Right lobe of liver (tissue), 6 donors: ENCODE measurements at regions not wholly inside any gene's neighbourhood (a gene's known extent, or its start where the extent isn't known, plus 50 kb on each side); places are given as distances from the start of the nearest gene placed in this dataset.

Source experiments
- ATAC-seq, 4 donors: fragments of 200-7000 bp; cut with Tn5 transposase; one replicate each; pipeline ENCODE4 v1.9.1; 2020; ENCODE audit warnings: mild to moderate bottlenecking in 4 of 4, moderate library complexity in 4 of 4
- DNase-seq, 3 donors: peaks; one replicate each; pipeline ENCODE4 v3.0.0-alpha.2; 2020
- H3K27ac ChIP-seq, 3 donors: fragments of 200-600 bp; one replicate each; pipeline ENCODE4 v1.8.0; 2022
- H3K27me3 ChIP-seq, 2 donors: fragments of 200-600 bp; one replicate each; pipeline ENCODE4 v1.8.0; 2022
- H3K36me3 ChIP-seq, 4 donors: fragments of 200-600 bp; sonication (generic) in 1 of 4; one replicate each; pipeline versions ENCODE4 v1.5.1 to v1.8.0; 2017 to 2022; ENCODE audit warnings: control low read depth in 1 of 4
- H3K4me1 ChIP-seq, 4 donors: fragments of 200-600 bp; sonication (generic) in 1 of 4; one replicate each; pipeline versions ENCODE4 v1.5.1 to v1.8.0; 2017 to 2022; ENCODE audit warnings: control low read depth in 1 of 4
- H3K4me3 ChIP-seq, 3 donors: fragments of 200-600 bp; one replicate each; pipeline ENCODE4 v1.8.0; 2022
- H3K9me3 ChIP-seq, 4 donors: fragments of 200-600 bp; sonication (generic) in 1 of 4; one replicate each; pipeline versions ENCODE4 v1.5.1 to v1.8.0; 2017 to 2022; ENCODE audit warnings: control low read depth in 1 of 4
- POLR2A ChIP-seq: fragments of 450-650 bp; IDR thresholded peaks from one replicate; pipeline ENCODE4 v1.6.1; 2017; ENCODE audit warnings: antibody characterized with exemption, mild to moderate bottlenecking
- WGBS: methylation state at CpG from one replicate; pipeline ENCODE4 v1.1.6; 2018; ENCODE audit warnings: low coverage, low lambda C conversion rate; ENCODE audit not compliant: insufficient coverage; ENCODE audit errors: missing lambda C conversion rate; 5-methylcytosine and 5-hydroxymethylcytosine counted together
- intact Hi-C, 2 donors: fragments of 100-400 bp; cut with DNase I; formaldehyde crosslinking; loops; one replicate each; pipeline versions ENCODE4 v1.11.2 to v1.14.1; 2022
- TF ChIP-seq, protein P1 (sequence below), 4 donors: fragments of 200-600 bp in 3 of 4; fragments of 450-650 bp in 1 of 4; IDR thresholded peaks; one replicate each; pipeline versions ENCODE4 v1.5.1 to v1.8.0; 2016 to 2022; ENCODE audit warnings: antibody characterized with exemption in 4 of 4, mild to moderate bottlenecking in 2 of 4
- donor health status: DM: no; HTN: yes; CAD: no.
- donor health status: DM: no; HTN: no; CAD: no.
- donor health status: DM: no; HTN: no; CAD: no.
- donor health status: DM: no; HTN: yes; CAD: no.
- donor health status: DM: no; HTN: yes; CAD: no.

DNA sequence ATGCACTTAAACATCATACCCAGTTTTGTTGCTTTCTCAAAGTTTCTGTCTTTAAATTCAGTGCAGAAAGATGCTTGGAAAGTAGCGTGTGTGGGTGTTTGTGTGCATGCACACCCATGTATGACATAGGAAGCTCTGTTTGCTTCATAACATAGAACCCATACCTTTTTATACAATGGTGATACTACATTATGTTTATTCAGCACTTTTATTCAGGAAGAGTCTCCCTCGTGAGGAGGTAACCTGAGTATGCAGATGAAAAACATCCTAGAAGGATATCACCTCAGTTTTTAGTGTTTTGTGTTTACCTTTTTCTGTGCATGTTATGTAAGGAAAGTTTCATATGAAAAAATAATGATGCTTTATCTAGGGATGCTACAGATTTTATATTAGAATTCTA lies 111.2 kb downstream of the SST start:
- intact Hi-C loops = no loop called here
- no peak for ATAC-seq
- no peaks in the 10 kb centered on the region for H3K9me3 ChIP-seq
- H3K4me1 ChIP-seq = no peaks in the 10 kb centered on the region
- H3K27ac ChIP-seq = no peak overlapping the region
- H3K27me3 ChIP-seq = no peaks in the 10 kb centered on the region
- no peak overlapping the region for H3K4me3 ChIP-seq
- no peak for DNase-seq
- TF ChIP-seq, protein P1, sequence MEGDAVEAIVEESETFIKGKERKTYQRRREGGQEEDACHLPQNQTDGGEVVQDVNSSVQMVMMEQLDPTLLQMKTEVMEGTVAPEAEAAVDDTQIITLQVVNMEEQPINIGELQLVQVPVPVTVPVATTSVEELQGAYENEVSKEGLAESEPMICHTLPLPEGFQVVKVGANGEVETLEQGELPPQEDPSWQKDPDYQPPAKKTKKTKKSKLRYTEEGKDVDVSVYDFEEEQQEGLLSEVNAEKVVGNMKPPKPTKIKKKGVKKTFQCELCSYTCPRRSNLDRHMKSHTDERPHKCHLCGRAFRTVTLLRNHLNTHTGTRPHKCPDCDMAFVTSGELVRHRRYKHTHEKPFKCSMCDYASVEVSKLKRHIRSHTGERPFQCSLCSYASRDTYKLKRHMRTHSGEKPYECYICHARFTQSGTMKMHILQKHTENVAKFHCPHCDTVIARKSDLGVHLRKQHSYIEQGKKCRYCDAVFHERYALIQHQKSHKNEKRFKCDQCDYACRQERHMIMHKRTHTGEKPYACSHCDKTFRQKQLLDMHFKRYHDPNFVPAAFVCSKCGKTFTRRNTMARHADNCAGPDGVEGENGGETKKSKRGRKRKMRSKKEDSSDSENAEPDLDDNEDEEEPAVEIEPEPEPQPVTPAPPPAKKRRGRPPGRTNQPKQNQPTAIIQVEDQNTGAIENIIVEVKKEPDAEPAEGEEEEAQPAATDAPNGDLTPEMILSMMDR (IDR thresholded peaks at IDR 0.05) = no peak
- TF ChIP-seq POLR2A = no peak
- WGBS = 31% methylated on average over 2 of the region's 2 CpGs
- no peaks in the 10 kb centered on the region for H3K36me3 ChIP-seq

DNA sequence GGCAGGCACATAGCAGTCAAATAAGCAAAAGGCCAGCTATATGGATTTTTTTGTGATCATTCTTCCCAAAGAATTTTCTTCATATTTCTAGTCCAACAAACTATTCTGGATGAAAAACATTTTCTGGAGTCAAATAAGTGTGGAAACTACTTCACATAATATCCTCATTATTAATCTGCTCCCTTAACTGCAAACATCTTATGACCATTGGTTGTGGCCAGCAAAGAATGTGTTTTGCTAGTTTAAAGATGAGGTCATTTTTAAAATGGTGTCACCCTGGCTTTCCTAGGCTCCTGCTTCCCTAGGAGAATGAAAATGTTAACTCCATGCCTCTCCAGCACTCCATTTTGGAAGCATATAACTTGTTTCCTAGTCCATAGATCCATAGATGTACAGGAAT lies 118.8 kb downstream of the SST start:
- no peak for TF ChIP-seq POLR2A
- TF ChIP-seq, protein P1 (IDR thresholded peaks at IDR 0.05) = no peak
- ATAC-seq = no peak
- no peak for DNase-seq
- Histone ChIP-seq H3K27ac (no peak overlapping the region), H3K27me3 (no peaks in the 10 kb centered on the region), H3K36me3 (no peaks in the 10 kb centered on the region), H3K9me3 (no peaks in the 10 kb centered on the region), H3K4me3 (no peak overlapping the region), H3K4me1 (no peaks in the 10 kb centered on the region)
- intact Hi-C loops = no loop called here

DNA sequence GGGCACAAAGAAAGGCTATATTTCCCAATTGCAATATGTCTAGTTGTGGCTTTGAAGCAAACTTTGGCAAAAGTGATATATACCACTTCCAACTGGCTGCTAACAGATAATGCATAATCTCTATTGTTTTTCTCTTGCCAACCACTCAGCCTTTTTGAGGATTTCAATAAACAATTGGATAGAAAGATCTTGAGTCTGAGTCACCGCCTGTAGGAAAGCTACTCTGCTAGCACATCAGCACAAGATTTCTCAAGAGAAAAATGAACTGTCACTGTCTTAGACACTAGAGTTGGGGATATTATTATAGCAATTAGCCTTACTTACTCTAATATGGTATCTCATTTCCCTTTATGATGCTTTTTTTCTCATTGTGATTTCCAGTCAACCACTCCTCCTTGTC lies 119.7 kb downstream of the SST start:
- intact Hi-C loops = no loop called here
- TF ChIP-seq POLR2A = no peak
- TF ChIP-seq, protein P1 (IDR thresholded peaks at IDR 0.05) = no peak
- H3K36me3 ChIP-seq = no peaks in the 10 kb centered on the region
- WGBS = 75% methylated on average over 1 of the region's 1 CpG
- no peak overlapping the region for H3K4me3 ChIP-seq
- no peaks in the 10 kb centered on the region for H3K27me3 ChIP-seq
- no peaks in the 10 kb centered on the region for H3K4me1 ChIP-seq
- H3K9me3 ChIP-seq = no peaks in the 10 kb centered on the region
- no peak overlapping the region for H3K27ac ChIP-seq
- ATAC-seq (no peak), DNase-seq (no peak)

DNA sequence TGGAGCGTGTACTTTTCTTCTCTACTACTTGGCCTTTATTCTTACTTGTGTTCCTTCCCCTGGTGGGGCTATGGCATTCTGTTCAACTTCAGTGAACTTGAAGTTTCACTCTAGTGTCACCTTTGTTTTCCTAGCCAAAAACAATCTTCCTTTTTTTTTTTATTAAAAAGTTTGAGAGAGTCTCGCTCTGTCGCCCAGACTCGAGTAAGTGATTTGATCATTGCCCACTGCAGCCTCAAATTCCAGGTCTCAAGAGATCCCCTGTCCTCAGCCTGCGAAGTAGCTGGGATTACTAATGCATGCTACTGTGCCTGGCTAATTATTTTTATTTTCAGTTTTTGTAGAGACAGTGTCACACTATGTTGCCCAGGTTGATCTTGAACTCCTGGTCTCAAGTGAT lies 124.8 kb downstream of the SST start:
- H3K4me3 ChIP-seq = no peak overlapping the region

DNA sequence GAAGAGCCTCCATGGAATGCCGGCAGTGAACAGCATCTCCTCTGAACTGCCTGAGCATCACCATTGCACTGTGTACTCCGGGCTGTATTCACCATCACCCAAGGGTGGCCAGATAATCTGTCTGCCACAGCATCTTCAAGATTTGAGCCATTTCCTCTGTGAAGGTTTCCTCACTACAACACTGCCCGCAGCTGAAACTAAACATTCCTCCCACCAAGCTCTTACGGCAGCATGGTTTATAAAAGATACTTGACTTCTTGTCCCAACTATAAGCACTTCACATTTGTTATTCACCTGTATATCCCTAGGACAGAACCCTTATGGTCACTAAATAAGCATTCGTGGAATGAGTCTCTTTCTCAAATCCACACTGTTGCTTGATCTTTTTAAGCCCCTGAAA lies 125.9 kb downstream of the SST start:
- TF ChIP-seq POLR2A = no peak
- TF ChIP-seq, protein P1 (IDR thresholded peaks at IDR 0.05) = no peak
- Histone ChIP-seq H3K27ac (no peak overlapping the region), H3K36me3 (no peaks in the 10 kb centered on the region), H3K4me3 (no peak overlapping the region), H3K9me3 (no peaks in the 10 kb centered on the region), H3K27me3 (no peaks in the 10 kb centered on the region), H3K4me1 (no peaks in the 10 kb centered on the region)
- DNase-seq = no peak
- 84% methylated on average over 4 of the region's 5 CpGs for WGBS
- intact Hi-C loops = no loop called here
- ATAC-seq = no peak

More for the DNA sequence above, 124.8 kb downstream of the SST start:
- intact Hi-C loops = no loop called here
- Histone ChIP-seq H3K36me3 (no peaks in the 10 kb centered on the region), H3K4me1 (no peaks in the 10 kb centered on the region), H3K27me3 (no peaks in the 10 kb centered on the region), H3K9me3 (no peaks in the 10 kb centered on the region), H3K27ac (no peak overlapping the region)
- ATAC-seq (no peak), DNase-seq (no peak)
- TF ChIP-seq POLR2A = no peak
- TF ChIP-seq, protein P1 (IDR thresholded peaks at IDR 0.05) = no peak
- 79% methylated on average over 5 of the region's 5 CpGs for WGBS
